Colonic mucosa (tissue), 4 donors: ENCODE measurements at regions not wholly inside any gene's neighbourhood (a gene's known extent, or its start where the extent isn't known, plus 50 kb on each side); places are given as distances from the start of the nearest gene placed in this dataset.

Experiments used
- DNase-seq: peaks from one replicate; pipeline ENCODE4 v3.0.0-alpha.2; 2020
- H3K27ac ChIP-seq: fragments of 200-600 bp; one replicate; pipeline ENCODE4 v1.8.0; 2021
- H3K27me3 ChIP-seq: fragments of 200-600 bp; one replicate; pipeline ENCODE4 v1.8.0; 2021
- H3K36me3 ChIP-seq: fragments of 200-600 bp; one replicate; pipeline ENCODE4 v1.8.0; 2021
- H3K4me1 ChIP-seq: fragments of 200-600 bp; one replicate; pipeline ENCODE4 v1.8.0; 2021; ENCODE audit warnings: mild to moderate bottlenecking
- H3K4me3 ChIP-seq: fragments of 200-600 bp; one replicate; pipeline ENCODE4 v1.8.0; 2021
- H3K9ac ChIP-seq, 2 donors: one replicate each; pipeline ENCODE4 v1.7.0; 2013; ENCODE audit warnings: control low read depth in 2 of 2, low read depth in 2 of 2, low read length in 2 of 2
- H3K9me3 ChIP-seq: fragments of 200-600 bp; one replicate; pipeline ENCODE4 v1.8.0; 2021
- CTCF ChIP-seq: fragments of 200-600 bp; IDR thresholded peaks from one replicate; pipeline ENCODE4 v1.8.0; 2022; ENCODE audit warnings: antibody characterized with exemption, mild to moderate bottlenecking
- intact Hi-C: fragments of 100-400 bp; cut with DNase I; formaldehyde crosslinking; loops from one replicate; pipeline ENCODE4 v1.14.1; 2022
- donor health status: healthy.
- donor health status: DM: no; HTN: no; CAD: no.
- donor health status: DM: no; HTN: no; CAD: no.

- no peak overlapping the region for H3K9ac ChIP-seq
- no peak for DNase-seq
- intact Hi-C loops = no loop called here
- TF ChIP-seq CTCF = no peak
- H3K4me3 ChIP-seq = no peak overlapping the region
- no peaks in the 10 kb centered on the region for H3K9me3 ChIP-seq
- H3K27me3 ChIP-seq = no peaks in the 10 kb centered on the region
- no peaks in the 10 kb centered on the region for H3K4me1 ChIP-seq
- H3K27ac ChIP-seq = no peak overlapping the region
- no peaks in the 10 kb centered on the region for H3K36me3 ChIP-seq
These were observed 267.4 kb downstream of the LNPK start for GRCh38 chr2:175734686-175735085.

GRCh38 chr2:175732531-175732930 is 269.5 kb downstream of the LNPK start:
- intact Hi-C loops = no loop called here
- Histone ChIP-seq H3K27ac (no peak overlapping the region), H3K36me3 (no peaks in the 10 kb centered on the region), H3K27me3 (no peaks in the 10 kb centered on the region), H3K4me3 (no peak overlapping the region), H3K9me3 (no peaks in the 10 kb centered on the region), H3K4me1 (no peaks in the 10 kb centered on the region), H3K9ac (no peak overlapping the region)
- peak; percentile 34 for DNase-seq
- no peak for TF ChIP-seq CTCF

- H3K9ac ChIP-seq = no peak overlapping the region
- H3K27me3 ChIP-seq = no peaks in the 10 kb centered on the region
- no peak for TF ChIP-seq CTCF
- H3K4me3 ChIP-seq = no peak overlapping the region
- H3K9me3 ChIP-seq = no peaks in the 10 kb centered on the region
- no peaks in the 10 kb centered on the region for H3K4me1 ChIP-seq
- intact Hi-C loops = no loop called here
- no peaks in the 10 kb centered on the region for H3K36me3 ChIP-seq
- peak; percentile 33 for DNase-seq
- H3K27ac ChIP-seq = peak overlapping the region; percentile 45
These were observed 272.0 kb downstream of the LNPK start for GRCh38 chr2:175730050-175730449.

- no peak for TF ChIP-seq CTCF
- H3K27me3 ChIP-seq = no peaks in the 10 kb centered on the region
- no peak overlapping the region for H3K27ac ChIP-seq
- no peak overlapping the region for H3K9ac ChIP-seq
- no peak for DNase-seq
- H3K36me3 ChIP-seq = no peaks in the 10 kb centered on the region
- H3K4me1 ChIP-seq = no peaks in the 10 kb centered on the region
- no peaks in the 10 kb centered on the region for H3K9me3 ChIP-seq
- H3K4me3 ChIP-seq = no peak overlapping the region
- intact Hi-C loops = no loop called here
These were observed 272.9 kb downstream of the LNPK start for GRCh38 chr2:175729049-175729706.

- Histone ChIP-seq H3K36me3 (no peaks in the 10 kb centered on the region), H3K9ac (no peak overlapping the region), H3K27me3 (no peaks in the 10 kb centered on the region), H3K27ac (no peak overlapping the region), H3K4me1 (no peaks in the 10 kb centered on the region), H3K4me3 (no peak overlapping the region), H3K9me3 (no peaks in the 10 kb centered on the region)
- intact Hi-C loops = no loop called here
- TF ChIP-seq CTCF = no peak
- DNase-seq = no peak
These were observed 274.0 kb downstream of the LNPK start for GRCh38 chr2:175728032-175728431.
